Urinary bladder (tissue), 3 donors: ENCODE measurements at regions not wholly inside any gene's neighbourhood (a gene's known extent, or its start where the extent isn't known, plus 50 kb on each side); places are given as distances from the start of the nearest gene placed in this dataset.

Experiments
- DNase-seq: peaks from one replicate; pipeline ENCODE4 v3.0.0-alpha.2; 2015; ENCODE audit errors: extremely low spot score
- H3K27ac ChIP-seq: one replicate; pipeline ENCODE4 v1.5.1; 2013; ENCODE audit warnings: low read depth, mild to moderate bottlenecking, moderate library complexity
- H3K36me3 ChIP-seq: one replicate; pipeline ENCODE4 v1.6.1; 2013; ENCODE audit warnings: mild to moderate bottlenecking, moderate library complexity; ENCODE audit not compliant: insufficient read depth
- H3K4me1 ChIP-seq: one replicate; pipeline ENCODE4 v1.6.1; 2013; ENCODE audit warnings: mild to moderate bottlenecking, moderate library complexity; ENCODE audit not compliant: insufficient read depth
- H3K4me3 ChIP-seq: one replicate; pipeline ENCODE4 v1.5.1; 2013; ENCODE audit warnings: low read depth, low read length
- WGBS: extraction: QIAGEN DNeasy Blood & Tissue Kit; methylation state at CpG from one replicate; pipeline ENCODE4 v1.1.7; 2013; 5-methylcytosine and 5-hydroxymethylcytosine counted together
- donor health status: healthy with polysubstance abuse.
- donor health status: healthy.

DNA sequence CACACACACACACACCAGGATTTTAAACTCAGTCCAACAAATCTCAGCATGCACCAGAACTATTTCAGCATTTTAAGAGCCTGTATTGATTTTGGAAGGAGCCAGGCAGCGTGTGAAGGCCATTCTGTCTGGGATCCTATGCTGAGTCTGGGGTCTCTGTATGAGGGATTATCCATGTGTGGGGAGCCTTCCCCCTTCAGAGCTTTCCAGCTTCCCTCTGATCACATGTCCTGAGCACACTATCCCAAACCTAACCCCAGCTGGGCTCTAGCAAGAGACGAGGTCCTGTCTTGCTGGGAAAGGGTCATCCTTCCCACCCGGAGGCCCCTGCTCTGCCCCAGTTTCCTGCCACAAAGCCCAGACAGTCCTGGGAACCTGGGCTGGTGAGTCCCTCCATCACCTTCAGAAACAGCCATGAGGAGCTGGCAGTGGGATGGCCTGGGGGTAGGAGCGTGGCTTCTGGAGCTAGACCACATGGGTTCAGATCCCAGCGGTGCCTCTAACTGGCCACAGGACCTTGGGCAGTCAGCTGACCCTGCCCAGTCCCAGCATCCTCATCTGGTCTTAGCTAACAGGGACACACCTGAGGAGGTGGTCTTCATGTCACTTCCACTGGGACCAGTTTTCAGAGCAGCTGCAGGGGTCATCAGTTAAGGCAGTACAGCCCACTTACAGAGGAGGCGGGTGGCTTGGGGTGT lies 79.6 kb upstream of the RET start:
- no peak overlapping the region for H3K27ac ChIP-seq
- no peak overlapping the region for H3K4me3 ChIP-seq
- H3K36me3 ChIP-seq = no peaks in the 10 kb centered on the region
- 84% methylated on average over 6 of the region's 6 CpGs for WGBS
- H3K4me1 ChIP-seq = no peaks in the 10 kb centered on the region
- no peak for DNase-seq

DNA sequence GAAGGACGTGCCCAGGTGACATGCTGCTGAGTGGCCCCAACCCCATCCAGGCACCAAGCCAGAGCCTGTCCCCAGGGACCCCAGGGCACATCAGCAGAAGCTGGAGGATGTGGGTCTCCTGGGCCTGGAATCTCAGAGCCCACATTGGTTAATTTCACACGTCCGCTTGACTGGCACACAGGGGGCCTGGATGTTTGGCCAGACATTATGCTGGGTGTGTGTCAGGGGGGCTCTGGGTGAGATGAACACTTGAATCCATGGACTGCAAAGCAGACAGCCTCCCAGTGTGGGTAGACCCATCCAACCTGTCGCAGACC lies 79.1 kb upstream of the RET start:
- Histone ChIP-seq H3K27ac (no peak overlapping the region), H3K4me1 (no peaks in the 10 kb centered on the region), H3K36me3 (no peaks in the 10 kb centered on the region), H3K4me3 (no peak overlapping the region)
- 85% methylated on average over 4 of the region's 4 CpGs for WGBS
- DNase-seq = no peak

GRCh38 chr10:42998481-42999384 lies 78.1 kb upstream of the RET start:
- no peaks in the 10 kb centered on the region for H3K36me3 ChIP-seq
- 82% methylated on average over 12 of the region's 12 CpGs for WGBS
- no peak overlapping the region for H3K27ac ChIP-seq
- H3K4me1 ChIP-seq = no peaks in the 10 kb centered on the region
- no peak overlapping the region for H3K4me3 ChIP-seq
- DNase-seq = no peak

DNA sequence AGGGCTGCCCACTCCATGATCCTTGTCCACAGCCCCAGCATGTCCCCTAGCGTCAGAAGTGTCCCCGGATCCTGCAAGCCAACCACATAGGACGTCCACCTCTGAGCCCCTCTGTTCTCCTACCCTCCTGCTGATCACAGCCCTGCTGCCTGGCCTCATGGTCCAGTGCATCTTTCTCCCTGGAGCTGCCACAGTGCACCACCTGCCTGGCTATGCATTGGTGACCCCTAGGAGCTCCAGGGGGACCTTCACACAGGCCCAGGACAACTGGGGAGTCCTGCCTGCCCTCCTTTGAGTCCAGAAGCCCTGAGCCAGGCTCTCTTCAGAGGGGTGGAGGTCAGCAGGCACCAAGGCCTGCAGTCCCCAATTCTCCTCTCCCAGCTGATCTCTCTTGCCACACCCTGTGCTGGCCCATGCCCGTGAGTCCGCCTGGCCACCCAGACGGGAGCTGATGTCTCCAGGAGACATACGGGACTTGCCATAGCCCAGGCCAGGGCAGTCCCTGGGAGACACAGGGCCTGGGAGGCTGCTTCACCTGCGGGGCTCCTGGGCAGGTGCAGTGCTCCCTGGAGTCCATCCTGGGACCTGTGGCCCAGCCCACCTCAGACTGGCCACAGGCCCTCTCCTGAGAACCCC lies 77.4 kb upstream of the RET start:
- Histone ChIP-seq H3K4me3 (no peak overlapping the region), H3K4me1 (no peaks in the 10 kb centered on the region), H3K27ac (no peak overlapping the region), H3K36me3 (no peaks in the 10 kb centered on the region)
- WGBS = 90% methylated on average over 8 of the region's 8 CpGs
- DNase-seq = no peak

DNA sequence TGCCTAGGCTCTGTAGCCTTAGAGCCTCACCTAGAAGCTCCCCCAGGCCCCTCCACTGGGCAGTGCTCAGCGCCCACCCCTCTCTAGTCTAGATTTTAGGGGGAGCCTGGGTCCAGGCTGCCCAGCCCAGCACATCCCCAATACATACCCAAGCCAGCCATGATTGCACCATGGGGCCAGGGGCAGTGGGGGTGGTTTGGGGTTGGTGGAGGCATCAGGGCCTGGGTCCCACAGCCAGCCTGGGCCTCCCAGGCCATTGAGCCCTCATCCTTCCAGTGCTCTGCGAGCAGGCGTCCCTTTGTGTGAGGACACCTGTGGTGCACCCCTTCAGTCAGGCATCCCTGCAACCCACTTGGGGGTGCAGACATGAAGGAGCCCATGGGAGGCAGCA lies 76.9 kb upstream of the RET start:
- Histone ChIP-seq H3K36me3 (no peaks in the 10 kb centered on the region), H3K4me1 (no peaks in the 10 kb centered on the region), H3K27ac (no peak overlapping the region), H3K4me3 (no peak overlapping the region)
- 93% methylated on average over 3 of the region's 3 CpGs for WGBS
- DNase-seq = no peak

DNA sequence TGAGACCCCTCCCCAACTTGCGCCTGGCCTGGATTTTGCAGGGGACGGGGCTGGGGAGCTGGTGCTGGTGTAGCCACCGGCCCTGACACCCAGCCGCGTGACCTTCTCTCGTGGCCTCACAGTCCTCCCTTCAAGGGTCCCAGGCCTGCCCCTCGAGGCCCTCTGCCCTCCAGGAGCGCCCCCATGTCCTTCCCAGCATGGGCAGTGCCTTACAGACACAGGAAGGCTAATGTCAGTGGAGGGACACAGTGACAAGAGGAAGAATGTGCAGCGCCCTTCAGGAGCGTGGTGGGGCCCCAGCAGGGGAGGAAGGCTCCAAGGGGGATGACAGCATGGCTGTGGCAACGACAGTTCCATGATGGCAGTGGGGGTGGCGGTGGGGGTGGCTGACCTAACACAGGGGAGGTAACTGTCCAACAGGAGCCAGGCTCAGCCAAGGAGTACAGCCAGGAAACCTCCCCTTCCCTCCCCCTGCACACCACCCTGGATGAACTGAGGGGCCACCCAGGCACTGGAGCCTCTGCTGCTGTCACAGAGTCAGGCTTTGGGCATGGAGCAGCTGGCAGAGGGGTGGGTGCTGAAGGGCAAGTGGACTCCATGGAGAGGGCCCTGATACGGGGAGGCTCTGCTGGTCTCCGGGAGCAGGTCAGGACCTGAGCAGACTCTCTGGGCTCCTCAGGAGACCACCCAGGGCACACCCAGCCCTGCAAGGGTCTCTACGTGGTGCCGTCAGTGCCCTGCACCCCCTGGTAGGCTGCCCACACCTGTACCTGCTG lies 76.0 kb upstream of the RET start:
- no peak overlapping the region for H3K27ac ChIP-seq
- no peaks in the 10 kb centered on the region for H3K36me3 ChIP-seq
- DNase-seq = no peak
- WGBS = 71% methylated on average over 16 of the region's 16 CpGs
- no peaks in the 10 kb centered on the region for H3K4me1 ChIP-seq
- H3K4me3 ChIP-seq = no peak overlapping the region

GRCh38 chr10:43001427-43001795 lies 75.5 kb upstream of the RET start:
- DNase-seq = no peak
- no peak overlapping the region for H3K4me3 ChIP-seq
- H3K4me1 ChIP-seq = no peaks in the 10 kb centered on the region
- H3K27ac ChIP-seq = no peak overlapping the region
- H3K36me3 ChIP-seq = no peaks in the 10 kb centered on the region
- WGBS = 91% methylated on average over 3 of the region's 3 CpGs

DNA sequence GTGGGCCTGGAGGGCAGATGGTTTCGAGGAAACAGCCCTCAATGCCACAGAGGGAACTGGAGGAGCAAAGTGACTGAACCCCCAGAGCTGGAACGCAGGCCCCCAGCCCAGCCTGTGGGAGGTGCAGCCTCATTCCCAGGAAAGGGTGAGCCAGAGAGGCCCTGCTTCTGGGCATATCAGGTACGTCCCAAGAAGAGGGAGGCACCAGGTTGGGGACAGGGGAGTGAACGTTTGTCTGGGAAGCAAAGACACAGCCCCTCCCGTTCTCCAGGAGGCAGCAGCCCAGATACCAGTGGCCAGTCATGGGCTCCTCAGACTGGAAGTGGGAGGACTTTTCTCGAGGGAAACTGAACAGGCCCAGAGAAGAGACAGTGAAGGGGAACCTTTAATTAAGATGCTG lies 74.3 kb upstream of the RET start:
- Histone ChIP-seq H3K4me1 (no peaks in the 10 kb centered on the region), H3K4me3 (no peak overlapping the region), H3K36me3 (no peaks in the 10 kb centered on the region), H3K27ac (no peak overlapping the region)
- DNase-seq = no peak
- WGBS = 59% methylated on average over 6 of the region's 6 CpGs

- Histone ChIP-seq H3K4me3 (no peak overlapping the region), H3K4me1 (no peaks in the 10 kb centered on the region), H3K36me3 (no peaks in the 10 kb centered on the region), H3K27ac (no peak overlapping the region)
- DNase-seq = no peak
- 78% methylated on average over 1 of the region's 1 CpG for WGBS
Measured at GRCh38 chr10:43006490-43006889, 70.4 kb upstream of the RET start.

DNA sequence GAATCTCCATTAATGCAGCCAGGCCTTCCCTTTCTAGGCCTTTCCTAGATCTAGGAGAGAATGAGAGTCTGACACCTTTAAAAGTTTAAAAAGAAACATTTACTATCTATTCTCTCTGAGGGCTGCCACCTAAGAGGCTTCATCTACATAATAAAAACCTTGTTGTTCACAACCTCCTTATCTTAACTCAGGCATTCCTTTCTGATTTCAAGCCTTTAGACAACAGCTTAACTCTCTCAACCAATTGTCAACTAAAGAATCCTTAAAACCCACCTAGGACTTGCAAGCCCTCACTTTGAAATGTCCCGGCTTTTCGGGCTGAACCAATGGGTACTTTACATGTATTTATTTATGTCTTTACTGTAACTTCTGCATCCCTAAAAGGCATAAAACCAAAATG lies 64.3 kb upstream of the RET start:
- no peak for DNase-seq
- 64% methylated on average over 2 of the region's 2 CpGs for WGBS
- no peaks in the 10 kb centered on the region for H3K4me1 ChIP-seq
- H3K36me3 ChIP-seq = no peaks in the 10 kb centered on the region
- no peak overlapping the region for H3K4me3 ChIP-seq
- no peak overlapping the region for H3K27ac ChIP-seq

DNA sequence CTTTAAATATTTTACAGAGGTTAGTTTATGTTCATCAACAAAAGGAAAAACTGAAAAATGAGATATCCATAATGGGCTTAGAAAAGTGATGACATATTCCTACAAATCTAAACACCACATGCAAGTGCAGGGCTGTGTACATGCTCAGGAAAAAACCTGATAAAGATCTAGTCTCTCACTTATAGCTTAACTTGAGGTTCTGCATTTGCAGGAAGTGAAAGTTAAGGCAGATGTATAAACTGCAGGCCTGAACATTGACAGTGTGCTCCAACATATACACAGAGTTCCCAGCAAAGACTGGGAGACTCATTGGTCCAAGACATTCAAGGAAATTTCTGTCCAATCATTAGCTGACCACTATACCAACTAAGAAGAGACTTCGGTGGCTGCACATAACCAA lies 63.8 kb upstream of the RET start:
- Histone ChIP-seq H3K4me1 (no peaks in the 10 kb centered on the region), H3K36me3 (no peaks in the 10 kb centered on the region), H3K4me3 (no peak overlapping the region), H3K27ac (no peak overlapping the region)
- WGBS = 88% methylated on average over 1 of the region's 1 CpG
- no peak for DNase-seq

DNA sequence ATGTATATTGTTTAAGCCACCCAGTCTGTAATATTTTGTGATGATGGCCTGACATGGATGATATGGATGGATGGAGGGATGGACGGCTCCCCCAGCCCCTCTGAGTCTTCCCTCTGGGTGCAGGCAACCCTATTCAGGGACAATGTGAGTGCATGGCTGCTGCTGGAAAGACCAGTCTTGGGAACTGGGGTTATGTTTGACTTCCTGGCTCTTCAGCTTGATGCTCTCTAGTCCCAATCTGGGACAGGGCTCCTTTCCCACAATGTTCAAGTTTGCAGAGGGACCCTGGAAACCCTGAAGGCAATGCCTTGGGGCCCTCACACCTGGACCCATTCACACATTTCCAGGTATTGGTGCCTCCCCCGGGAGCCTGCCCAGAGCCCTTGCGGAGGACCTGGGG lies 52.3 kb upstream of the RET start:
- no peaks in the 10 kb centered on the region for H3K36me3 ChIP-seq
- no peaks in the 10 kb centered on the region for H3K4me1 ChIP-seq
- DNase-seq = no peak
- no peak overlapping the region for H3K27ac ChIP-seq
- WGBS = 83% methylated on average over 3 of the region's 3 CpGs
- no peak overlapping the region for H3K4me3 ChIP-seq

- H3K4me1 ChIP-seq = no peaks in the 10 kb centered on the region
- H3K4me3 ChIP-seq = no peak overlapping the region
- no peak for DNase-seq
- WGBS = 64% methylated on average over 11 of the region's 11 CpGs
- no peak overlapping the region for H3K27ac ChIP-seq
- H3K36me3 ChIP-seq = no peaks in the 10 kb centered on the region
Measured at GRCh38 chr10:43024942-43025700, 51.7 kb upstream of the RET start.
